ENCODE measurements at regions not wholly inside any gene's neighbourhood (a gene's known extent, or its start where the extent isn't known, plus 50 kb on each side); places are given as distances from the start of the nearest gene placed in this dataset.

- Histone ChIP-seq H3K27me3 (ENCODE audit: control insufficient read depth, insufficient read depth, low read length) (no peaks in the 10 kb centered on the region), H3K4me3 (ENCODE audit: low read depth, low read length) (no peak overlapping the region), H3K9me3 (ENCODE audit: control insufficient read depth, insufficient read depth, low read length) (no peaks in the 10 kb centered on the region), H3K27ac (ENCODE audit: low read depth, low read length) (no peak overlapping the region)
- DNase-seq (ENCODE audit: low read depth, low spot score) = no peak
- ChIA-PET POLR2A (no interaction called here), CTCF (no interaction called here)
- TF ChIP-seq CTCF (IDR thresholded peaks at IDR 0.05; ENCODE audit: low read depth, low read length) = no peak
These were observed 650.7 kb downstream of the FAM181B start for GRCh38 chr11:82082976-82083375.

- no peaks in the 10 kb centered on the region for H3K9me3 ChIP-seq (ENCODE audit: control insufficient read depth, insufficient read depth, low read length)
- H3K4me3 ChIP-seq (ENCODE audit: low read depth, low read length) = no peak overlapping the region
- no peaks in the 10 kb centered on the region for H3K27me3 ChIP-seq (ENCODE audit: control insufficient read depth, insufficient read depth, low read length)
- ChIA-PET POLR2A (no interaction called here), CTCF (no interaction called here)
- no peak for DNase-seq (ENCODE audit: low read depth, low spot score)
- no peak overlapping the region for H3K27ac ChIP-seq (ENCODE audit: low read depth, low read length)
- TF ChIP-seq CTCF (IDR thresholded peaks at IDR 0.05; ENCODE audit: low read depth, low read length) = no peak
These were observed 653.5 kb downstream of the FAM181B start for GRCh38 chr11:82080160-82080559.

GRCh38 chr11:82076126-82076525 is 657.5 kb downstream of the FAM181B start:
- no peaks in the 10 kb centered on the region for H3K27me3 ChIP-seq (ENCODE audit: control insufficient read depth, insufficient read depth, low read length)
- no peak overlapping the region for H3K4me3 ChIP-seq (ENCODE audit: low read depth, low read length)
- ChIA-PET CTCF (no interaction called here), POLR2A (no interaction called here)
- no peaks in the 10 kb centered on the region for H3K9me3 ChIP-seq (ENCODE audit: control insufficient read depth, insufficient read depth, low read length)
- DNase-seq (ENCODE audit: low read depth, low spot score) = no peak
- H3K27ac ChIP-seq (ENCODE audit: low read depth, low read length) = no peak overlapping the region
- no peak for TF ChIP-seq CTCF (IDR thresholded peaks at IDR 0.05; ENCODE audit: low read depth, low read length)

- ChIA-PET POLR2A (no interaction called here), CTCF (no interaction called here)
These were observed 674.2 kb downstream of the FAM181B start for GRCh38 chr11:82059505-82059904.

GRCh38 chr11:82056450-82056849 is 677.2 kb downstream of the FAM181B start:
- no peak overlapping the region for H3K4me3 ChIP-seq (ENCODE audit: low read depth, low read length)
- no peak for TF ChIP-seq CTCF (IDR thresholded peaks at IDR 0.05; ENCODE audit: low read depth, low read length)
- H3K27ac ChIP-seq (ENCODE audit: low read depth, low read length) = no peak overlapping the region
- POLR2A ChIA-PET = no interaction called here
- CTCF ChIA-PET = no interaction called here
- no peak for DNase-seq (ENCODE audit: low read depth, low spot score)
- no peaks in the 10 kb centered on the region for H3K9me3 ChIP-seq (ENCODE audit: control insufficient read depth, insufficient read depth, low read length)
- H3K27me3 ChIP-seq (ENCODE audit: control insufficient read depth, insufficient read depth, low read length) = no peaks in the 10 kb centered on the region

More at GRCh38 chr11:82059505-82059904, 674.2 kb downstream of the FAM181B start:
- DNase-seq (ENCODE audit: low read depth, low spot score) = no peak
- no peak for TF ChIP-seq CTCF (IDR thresholded peaks at IDR 0.05; ENCODE audit: low read depth, low read length)
- Histone ChIP-seq H3K9me3 (ENCODE audit: control insufficient read depth, insufficient read depth, low read length) (no peaks in the 10 kb centered on the region), H3K4me3 (ENCODE audit: low read depth, low read length) (no peak overlapping the region), H3K27ac (ENCODE audit: low read depth, low read length) (no peak overlapping the region), H3K27me3 (ENCODE audit: control insufficient read depth, insufficient read depth, low read length) (no peaks in the 10 kb centered on the region)
